HG03064 (cell line): ENCODE measurements at regions not wholly inside any gene's neighbourhood (a gene's known extent, or its start where the extent isn't known, plus 50 kb on each side); places are given as distances from the start of the nearest gene placed in this dataset.
"Not testable (repeated sequence)": the region's sequence is repeated elsewhere in the genome, so short reads cannot be mapped to it uniquely, and the experiment has no call there.

ENCODE experiments used
- ATAC-seq: cut with Tn5 transposase; IDR thresholded peaks from one replicate; pipeline ENCODE4 v1.9.1; 2021; ENCODE audit warnings: low read depth; ENCODE audit not compliant: unreplicated experiment

- ATAC-seq: no peak
These were observed 78.9 kb upstream of the SMIM30 start for GRCh38 chr7:113197274-113197673.

GRCh38 chr7:113188396-113188795 lies 70.0 kb upstream of the SMIM30 start:
- ATAC-seq: no peak

- no peak for ATAC-seq
These were observed 61.0 kb upstream of the SMIM30 start for GRCh38 chr7:113179313-113179712.

GRCh38 chr7:113176836-113177235 lies 58.5 kb upstream of the SMIM30 start:
- no peak for ATAC-seq

- ATAC-seq: not testable (repeated sequence)
These were observed 57.8 kb upstream of the SMIM30 start for GRCh38 chr7:113176180-113176579.

- no peak for ATAC-seq
These were observed 57.3 kb upstream of the SMIM30 start for GRCh38 chr7:113175525-113176104.

- no peak for ATAC-seq
These were observed 54.4 kb upstream of the SMIM30 start for GRCh38 chr7:113172726-113173125.

GRCh38 chr7:113170591-113170990 lies 52.2 kb upstream of the SMIM30 start:
- ATAC-seq: no peak
